AG09309 (cell line): ENCODE measurements at regions not wholly inside any gene's neighbourhood (a gene's known extent, or its start where the extent isn't known, plus 50 kb on each side); places are given as distances from the start of the nearest gene placed in this dataset.

Experiments used
- DNase-seq: peaks from one replicate; pipeline ENCODE4 v3.0.0-alpha.2; 2010; ENCODE audit warnings: low read depth
- H3K4me3 ChIP-seq: 2 replicates; pipeline ENCODE4 v1.5.1; 2011; ENCODE audit warnings: mild to moderate bottlenecking, low read depth, low read length, moderate library complexity; ENCODE audit not compliant: control insufficient read depth
- TF ChIP-seq, protein P1 (sequence below): IDR thresholded peaks from 2 replicates; pipeline ENCODE4 v1.5.1; 2011; ENCODE audit warnings: mild to moderate bottlenecking, low read depth, low read length, inconsistent platforms; ENCODE audit not compliant: insufficient read depth, control insufficient read depth; ENCODE audit errors: missing control alignments

DNA sequence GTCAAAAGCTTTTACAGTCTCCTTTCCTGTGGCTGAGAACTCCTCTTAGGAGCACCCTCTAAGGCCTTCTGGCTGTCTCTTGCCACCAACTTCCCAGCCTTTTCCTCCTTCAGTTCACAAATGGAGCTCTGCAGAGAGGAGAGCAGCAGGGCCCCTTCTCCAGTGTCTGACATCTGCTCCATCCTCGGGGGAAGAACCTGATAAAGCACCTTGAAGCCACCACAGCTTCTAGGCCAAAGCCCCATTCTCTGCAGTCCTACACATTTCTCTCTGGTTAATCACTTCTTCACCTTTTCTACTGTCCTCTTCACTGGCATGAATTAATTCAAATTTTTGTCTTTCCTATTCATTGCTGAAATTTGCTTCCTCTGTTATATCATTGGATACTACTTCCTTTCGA lies 378.1 kb upstream of the POU3F1 start:
- H3K4me3 ChIP-seq = no peak overlapping the region
- TF ChIP-seq, protein P1, sequence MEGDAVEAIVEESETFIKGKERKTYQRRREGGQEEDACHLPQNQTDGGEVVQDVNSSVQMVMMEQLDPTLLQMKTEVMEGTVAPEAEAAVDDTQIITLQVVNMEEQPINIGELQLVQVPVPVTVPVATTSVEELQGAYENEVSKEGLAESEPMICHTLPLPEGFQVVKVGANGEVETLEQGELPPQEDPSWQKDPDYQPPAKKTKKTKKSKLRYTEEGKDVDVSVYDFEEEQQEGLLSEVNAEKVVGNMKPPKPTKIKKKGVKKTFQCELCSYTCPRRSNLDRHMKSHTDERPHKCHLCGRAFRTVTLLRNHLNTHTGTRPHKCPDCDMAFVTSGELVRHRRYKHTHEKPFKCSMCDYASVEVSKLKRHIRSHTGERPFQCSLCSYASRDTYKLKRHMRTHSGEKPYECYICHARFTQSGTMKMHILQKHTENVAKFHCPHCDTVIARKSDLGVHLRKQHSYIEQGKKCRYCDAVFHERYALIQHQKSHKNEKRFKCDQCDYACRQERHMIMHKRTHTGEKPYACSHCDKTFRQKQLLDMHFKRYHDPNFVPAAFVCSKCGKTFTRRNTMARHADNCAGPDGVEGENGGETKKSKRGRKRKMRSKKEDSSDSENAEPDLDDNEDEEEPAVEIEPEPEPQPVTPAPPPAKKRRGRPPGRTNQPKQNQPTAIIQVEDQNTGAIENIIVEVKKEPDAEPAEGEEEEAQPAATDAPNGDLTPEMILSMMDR = no peak
- DNase-seq = no peak

- DNase-seq = no peak
- no peak overlapping the region for H3K4me3 ChIP-seq
- TF ChIP-seq, protein P1 = no peak
These were observed 374.1 kb upstream of the POU3F1 start for GRCh38 chr1:38420666-38421065.

- H3K4me3 ChIP-seq = no peak overlapping the region
- no peak for DNase-seq
- TF ChIP-seq, protein P1 = no peak
These were observed 371.8 kb upstream of the POU3F1 start for GRCh38 chr1:38418195-38419030.

DNA sequence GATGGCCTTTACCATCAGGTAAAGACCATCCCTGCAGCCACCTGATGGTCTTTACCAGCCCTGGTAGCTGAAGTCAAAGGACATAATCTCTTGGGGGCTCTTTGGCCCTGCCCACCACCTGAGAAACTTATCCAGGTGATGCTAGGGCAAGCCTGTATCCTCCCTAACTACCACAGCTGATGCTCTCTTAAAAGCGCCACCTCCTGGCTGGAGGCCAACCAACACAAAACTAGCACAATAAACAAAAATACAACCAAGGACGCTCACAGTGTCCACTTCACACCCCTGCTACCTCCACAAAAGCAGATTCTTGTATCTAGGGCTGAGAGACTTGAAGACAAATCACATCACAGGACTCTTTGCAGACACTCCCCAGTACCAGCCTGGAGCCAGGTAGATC lies 357.1 kb upstream of the POU3F1 start:
- no peak overlapping the region for H3K4me3 ChIP-seq
- TF ChIP-seq, protein P1 = no peak
- no peak for DNase-seq

DNA sequence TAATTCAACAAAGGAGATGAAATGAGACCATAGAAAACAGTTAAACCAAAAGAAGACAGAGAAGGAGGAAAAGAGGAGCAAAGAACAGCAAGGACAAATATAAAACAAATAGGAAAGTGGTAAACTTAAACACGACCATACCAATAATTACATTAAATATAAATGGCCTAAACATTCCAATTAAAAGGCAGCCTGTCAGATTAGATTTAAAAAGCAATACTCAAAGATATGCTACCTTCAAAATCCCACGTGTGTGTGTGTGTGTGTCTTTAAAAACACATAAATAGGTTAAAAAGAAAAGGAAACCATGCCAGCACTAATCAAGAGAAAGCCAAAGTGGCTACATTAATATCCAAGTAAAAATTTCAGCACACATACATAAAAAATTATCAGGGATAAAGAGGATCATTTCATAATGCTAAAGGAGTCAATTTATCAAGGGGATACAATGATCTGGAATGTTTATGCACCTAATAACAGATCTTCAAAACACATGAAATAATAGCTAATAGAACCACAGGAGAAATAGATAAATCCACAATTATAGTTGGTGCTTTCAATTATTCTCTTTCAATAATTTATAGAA lies 355.7 kb upstream of the POU3F1 start:
- DNase-seq = no peak
- H3K4me3 ChIP-seq = no peak overlapping the region
- TF ChIP-seq, protein P1 = no peak

- no peak for DNase-seq
- no peak overlapping the region for H3K4me3 ChIP-seq
- TF ChIP-seq, protein P1 = no peak
These were observed 350.0 kb upstream of the POU3F1 start for GRCh38 chr1:38396606-38397005.
